ENCODE measurements at regions not wholly inside any gene's neighbourhood (a gene's known extent, or its start where the extent isn't known, plus 50 kb on each side); places are given as distances from the start of the nearest gene placed in this dataset.
A peak's percentile ranks its signal among the peaks of the same experiment; 100 is the strongest.

GRCh38 chr6:44009425-44010321, 117.6 kb downstream of the MRPL14 start:
- intact Hi-C loops (cut with micrococcal nuclease; ENCODE audit: unreplicated experiment) (no loop called here), in situ Hi-C loops (cut with HindIII; ENCODE audit: low pct_unique_long_range_greater_than_20kb, low sequenced_read_pairs) (no loop called here)
- no peak for DNase-seq (ENCODE audit: low read depth, low spot score)
- Histone ChIP-seq H3K36me3 (ENCODE audit: control insufficient read depth, insufficient read depth, low read length) (no peaks in the 10 kb centered on the region), H3K9me3 (ENCODE audit: control insufficient read depth, insufficient read depth, low read depth, low read length) (peaks cover 3% of the 10 kb centered on the region; the same call in 1 of the 2 replicates), H3K4me3 (ENCODE audit: low read depth in 2 of 2, low read length in 2 of 2) (no peak overlapping the region), H3K27ac (ENCODE audit: low read length) (peak overlapping the region; percentile 48; the same call in 1 of the 2 replicates), H3K4me1 (ENCODE audit: control insufficient read depth, insufficient read depth, low read length) (peaks cover 22% of the 10 kb centered on the region), H3K27me3 (ENCODE audit: control insufficient read depth, insufficient read depth, low read length) (no peaks in the 10 kb centered on the region)
- ChIA-PET CTCF (no interaction called here), POLR2A (no interaction called here)
- TF ChIP-seq, protein P1, sequence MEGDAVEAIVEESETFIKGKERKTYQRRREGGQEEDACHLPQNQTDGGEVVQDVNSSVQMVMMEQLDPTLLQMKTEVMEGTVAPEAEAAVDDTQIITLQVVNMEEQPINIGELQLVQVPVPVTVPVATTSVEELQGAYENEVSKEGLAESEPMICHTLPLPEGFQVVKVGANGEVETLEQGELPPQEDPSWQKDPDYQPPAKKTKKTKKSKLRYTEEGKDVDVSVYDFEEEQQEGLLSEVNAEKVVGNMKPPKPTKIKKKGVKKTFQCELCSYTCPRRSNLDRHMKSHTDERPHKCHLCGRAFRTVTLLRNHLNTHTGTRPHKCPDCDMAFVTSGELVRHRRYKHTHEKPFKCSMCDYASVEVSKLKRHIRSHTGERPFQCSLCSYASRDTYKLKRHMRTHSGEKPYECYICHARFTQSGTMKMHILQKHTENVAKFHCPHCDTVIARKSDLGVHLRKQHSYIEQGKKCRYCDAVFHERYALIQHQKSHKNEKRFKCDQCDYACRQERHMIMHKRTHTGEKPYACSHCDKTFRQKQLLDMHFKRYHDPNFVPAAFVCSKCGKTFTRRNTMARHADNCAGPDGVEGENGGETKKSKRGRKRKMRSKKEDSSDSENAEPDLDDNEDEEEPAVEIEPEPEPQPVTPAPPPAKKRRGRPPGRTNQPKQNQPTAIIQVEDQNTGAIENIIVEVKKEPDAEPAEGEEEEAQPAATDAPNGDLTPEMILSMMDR (IDR thresholded peaks at IDR 0.05), result no peak
- TF ChIP-seq POLR2AphosphoS5 (IDR thresholded peaks at IDR 0.05; ENCODE audit: low read depth, low read length) (no peak), REST (IDR thresholded peaks at IDR 0.05; ENCODE audit: insufficient read depth in 1 of 2, low read depth in 2 of 2, low read length in 1 of 2) (no peak), TCF7L2 (IDR thresholded peaks at IDR 0.05; ENCODE audit: low read depth, low read length) (no peak), SIN3A (IDR thresholded peaks at IDR 0.05; ENCODE audit: borderline replicate concordance, insufficient read depth, low read depth, low read length) (no peak)
- peak; percentile 56 for ATAC-seq
- no TSS peak for BruUV-seq (replicated peaks)

DNA sequence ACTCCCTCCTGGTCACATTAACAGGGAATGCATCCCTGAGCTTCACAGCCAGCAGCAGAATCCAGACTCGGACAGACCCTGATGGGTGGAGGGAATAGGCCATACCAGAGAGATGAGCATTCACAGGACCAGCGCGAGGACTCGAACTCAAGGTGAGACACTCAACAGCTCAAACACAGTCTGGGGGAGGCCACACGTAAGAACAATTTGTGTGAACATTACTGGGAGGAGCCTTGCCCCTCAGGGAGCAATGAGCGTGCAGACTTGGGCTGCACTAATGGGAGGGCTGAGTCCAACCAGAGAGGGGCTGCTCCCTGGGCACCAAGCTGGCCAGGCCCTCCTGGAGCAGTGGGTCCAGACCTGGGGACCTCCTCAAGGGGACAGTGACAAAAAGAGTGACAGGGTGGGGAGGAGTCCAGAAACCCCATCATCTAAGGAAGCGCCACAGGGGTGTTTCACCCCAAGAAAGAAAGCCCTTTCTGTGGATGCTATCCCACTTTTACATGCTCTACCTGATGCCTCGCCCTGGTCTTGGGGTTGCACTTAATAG, 118.4 kb downstream of the MRPL14 start:
- Histone ChIP-seq H3K4me3 (ENCODE audit: low read depth in 2 of 2, low read length in 2 of 2) (no peak overlapping the region), H3K27ac (ENCODE audit: low read length) (no peak overlapping the region), H3K9me3 (ENCODE audit: control insufficient read depth, insufficient read depth, low read depth, low read length) (peaks cover 3% of the 10 kb centered on the region; the same call in 1 of the 2 replicates), H3K4me1 (ENCODE audit: control insufficient read depth, insufficient read depth, low read length) (peaks cover 22% of the 10 kb centered on the region), H3K36me3 (ENCODE audit: control insufficient read depth, insufficient read depth, low read length) (no peaks in the 10 kb centered on the region), H3K27me3 (ENCODE audit: control insufficient read depth, insufficient read depth, low read length) (no peaks in the 10 kb centered on the region)
- ChIA-PET CTCF (no interaction called here), POLR2A (interaction anchor here (0.6 kb wide), 1 partner anchor 39 kb away, joined by 3 read pairs; no protein-coding TSS in a partner anchor)
- TF ChIP-seq REST (IDR thresholded peaks at IDR 0.05; ENCODE audit: insufficient read depth in 1 of 2, low read depth in 2 of 2, low read length in 1 of 2), result no peak
- no peak for TF ChIP-seq POLR2AphosphoS5 (IDR thresholded peaks at IDR 0.05; ENCODE audit: low read depth, low read length)
- no peak for TF ChIP-seq TCF7L2 (IDR thresholded peaks at IDR 0.05; ENCODE audit: low read depth, low read length)
- TF ChIP-seq SIN3A (IDR thresholded peaks at IDR 0.05; ENCODE audit: borderline replicate concordance, insufficient read depth, low read depth, low read length), result no peak
- TF ChIP-seq, protein P1 (IDR thresholded peaks at IDR 0.05), result no peak
- ATAC-seq, result no peak
- no TSS peak for BruUV-seq (replicated peaks)
- in situ Hi-C loops (cut with HindIII; ENCODE audit: low pct_unique_long_range_greater_than_20kb, low sequenced_read_pairs), result no loop called here
- no peak for DNase-seq (ENCODE audit: low read depth, low spot score)
- intact Hi-C loops (cut with micrococcal nuclease; ENCODE audit: unreplicated experiment), result no loop called here

Data from Panc1 (cell line).